Chondrocyte (in vitro differentiated cells): ENCODE measurements at regions not wholly inside any gene's neighbourhood (a gene's known extent, or its start where the extent isn't known, plus 50 kb on each side); places are given as distances from the start of the nearest gene placed in this dataset.

Experiments used
- DNase-seq: peaks from one replicate; pipeline ENCODE4 v3.0.0; 2021; ENCODE audit warnings: mixed read lengths, low spot score
- H3K27ac Mint-ChIP-seq: one replicate; pipeline ENCODE4 v1.8.0; 2021; ENCODE audit warnings: mild to moderate bottlenecking, moderate library complexity, mixed read lengths; ENCODE audit not compliant: unreplicated experiment
- H3K27me3 Mint-ChIP-seq: 2 replicates; pipeline ENCODE4 v1.8.0; 2021; ENCODE audit warnings: low read depth, mixed read lengths
- H3K36me3 Mint-ChIP-seq: 2 replicates; pipeline ENCODE4 v1.8.0; 2021; ENCODE audit warnings: low read depth, mixed read lengths
- H3K4me1 Mint-ChIP-seq: 2 replicates; pipeline ENCODE4 v1.8.0; 2021; ENCODE audit warnings: low read depth, mild to moderate bottlenecking, mixed read lengths
- H3K4me3 Mint-ChIP-seq: one replicate; pipeline ENCODE4 v1.8.0; 2021; ENCODE audit warnings: mild to moderate bottlenecking, moderate library complexity, mixed read lengths; ENCODE audit not compliant: unreplicated experiment
- H3K9me3 Mint-ChIP-seq: 2 replicates; pipeline ENCODE4 v1.8.0; 2021; ENCODE audit warnings: low read depth, mixed read lengths
- TF ChIP-seq, protein P1 (sequence below): fragments of 200-600 bp; sonication (generic); IDR thresholded peaks from 2 replicates; pipeline ENCODE4 v1.5.0; 2021; ENCODE audit warnings: antibody characterized with exemption, mild to moderate bottlenecking, moderate library complexity

DNA sequence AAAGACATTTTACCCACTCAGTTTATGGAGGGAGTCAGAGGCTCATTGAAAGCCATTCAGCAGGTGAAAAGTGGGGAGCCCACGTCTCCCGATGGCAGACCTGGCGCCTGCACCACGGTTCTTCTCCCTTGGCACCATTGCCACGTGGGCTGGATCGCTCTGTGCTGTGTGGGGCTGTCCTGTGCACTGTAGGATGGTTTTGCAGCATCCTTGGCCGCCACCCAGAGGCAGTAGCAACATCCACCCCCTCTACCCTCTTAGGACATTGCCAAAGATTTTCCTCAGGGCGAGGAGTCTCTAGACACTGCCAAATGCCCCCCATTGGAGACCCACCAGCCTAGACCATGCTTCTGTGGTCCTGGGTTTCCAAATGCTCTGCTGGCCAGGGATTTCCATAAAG is 60.2 kb downstream of the SYNE3 start:
- H3K4me1 Mint-ChIP-seq = peaks cover 9% of the 10 kb centered on the region
- DNase-seq = no peak

DNA sequence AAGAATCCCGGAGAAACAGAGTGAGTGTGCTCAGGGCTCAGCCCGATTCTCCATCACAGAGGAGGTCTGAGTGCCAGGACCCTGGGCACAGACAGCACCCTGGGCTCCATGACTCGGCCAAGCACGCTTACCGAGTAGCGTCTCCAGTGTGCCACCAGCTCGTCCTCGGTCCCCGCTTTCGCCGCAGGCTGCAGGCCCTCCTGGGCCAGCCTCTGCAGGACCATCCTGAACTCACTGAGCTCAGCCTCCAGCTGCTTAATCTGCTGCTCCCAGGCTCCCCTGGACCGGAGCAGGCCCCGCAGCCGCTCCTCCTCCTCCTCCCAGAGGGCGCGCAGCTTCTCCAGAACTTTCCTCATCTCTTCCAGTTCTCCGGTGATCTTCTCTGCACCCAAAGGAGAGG is 61.2 kb downstream of the SYNE3 start:
- no peak for DNase-seq
- H3K36me3 Mint-ChIP-seq = peaks cover 15% of the 10 kb centered on the region
- no peaks in the 10 kb centered on the region for H3K9me3 Mint-ChIP-seq
- no peak overlapping the region for H3K4me3 Mint-ChIP-seq
- no peaks in the 10 kb centered on the region for H3K4me1 Mint-ChIP-seq
- TF ChIP-seq, protein P1, sequence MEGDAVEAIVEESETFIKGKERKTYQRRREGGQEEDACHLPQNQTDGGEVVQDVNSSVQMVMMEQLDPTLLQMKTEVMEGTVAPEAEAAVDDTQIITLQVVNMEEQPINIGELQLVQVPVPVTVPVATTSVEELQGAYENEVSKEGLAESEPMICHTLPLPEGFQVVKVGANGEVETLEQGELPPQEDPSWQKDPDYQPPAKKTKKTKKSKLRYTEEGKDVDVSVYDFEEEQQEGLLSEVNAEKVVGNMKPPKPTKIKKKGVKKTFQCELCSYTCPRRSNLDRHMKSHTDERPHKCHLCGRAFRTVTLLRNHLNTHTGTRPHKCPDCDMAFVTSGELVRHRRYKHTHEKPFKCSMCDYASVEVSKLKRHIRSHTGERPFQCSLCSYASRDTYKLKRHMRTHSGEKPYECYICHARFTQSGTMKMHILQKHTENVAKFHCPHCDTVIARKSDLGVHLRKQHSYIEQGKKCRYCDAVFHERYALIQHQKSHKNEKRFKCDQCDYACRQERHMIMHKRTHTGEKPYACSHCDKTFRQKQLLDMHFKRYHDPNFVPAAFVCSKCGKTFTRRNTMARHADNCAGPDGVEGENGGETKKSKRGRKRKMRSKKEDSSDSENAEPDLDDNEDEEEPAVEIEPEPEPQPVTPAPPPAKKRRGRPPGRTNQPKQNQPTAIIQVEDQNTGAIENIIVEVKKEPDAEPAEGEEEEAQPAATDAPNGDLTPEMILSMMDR = no peak
- no peak overlapping the region for H3K27ac Mint-ChIP-seq
- H3K27me3 Mint-ChIP-seq = no peaks in the 10 kb centered on the region

More for the DNA sequence above, 60.2 kb downstream of the SYNE3 start:
- TF ChIP-seq, protein P1 = no peak
- H3K36me3 Mint-ChIP-seq = peaks cover 15% of the 10 kb centered on the region
- no peaks in the 10 kb centered on the region for H3K9me3 Mint-ChIP-seq
- no peak overlapping the region for H3K4me3 Mint-ChIP-seq
- H3K27me3 Mint-ChIP-seq = no peaks in the 10 kb centered on the region
- H3K27ac Mint-ChIP-seq = no peak overlapping the region

DNA sequence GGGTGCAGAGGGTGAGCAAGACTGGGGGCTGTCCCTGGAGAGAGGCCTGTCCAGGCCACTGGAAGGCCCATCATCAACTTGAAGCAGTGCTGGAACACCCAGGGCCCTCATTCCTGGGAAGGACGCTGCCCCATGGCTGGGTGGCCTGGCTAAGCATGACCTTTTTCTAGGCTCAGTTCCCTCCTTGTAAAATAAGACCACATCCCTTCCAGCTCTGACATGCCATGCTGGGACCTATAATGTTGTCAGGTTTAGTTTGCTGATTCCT is 62.8 kb downstream of the SYNE3 start:
- H3K27ac Mint-ChIP-seq = no peak overlapping the region
- H3K27me3 Mint-ChIP-seq = no peaks in the 10 kb centered on the region
- no peak overlapping the region for H3K4me3 Mint-ChIP-seq
- H3K9me3 Mint-ChIP-seq = no peaks in the 10 kb centered on the region
- TF ChIP-seq, protein P1 = no peak
- H3K36me3 Mint-ChIP-seq = peaks cover 19% of the 10 kb centered on the region
- H3K4me1 Mint-ChIP-seq = no peaks in the 10 kb centered on the region
- DNase-seq = no peak

DNA sequence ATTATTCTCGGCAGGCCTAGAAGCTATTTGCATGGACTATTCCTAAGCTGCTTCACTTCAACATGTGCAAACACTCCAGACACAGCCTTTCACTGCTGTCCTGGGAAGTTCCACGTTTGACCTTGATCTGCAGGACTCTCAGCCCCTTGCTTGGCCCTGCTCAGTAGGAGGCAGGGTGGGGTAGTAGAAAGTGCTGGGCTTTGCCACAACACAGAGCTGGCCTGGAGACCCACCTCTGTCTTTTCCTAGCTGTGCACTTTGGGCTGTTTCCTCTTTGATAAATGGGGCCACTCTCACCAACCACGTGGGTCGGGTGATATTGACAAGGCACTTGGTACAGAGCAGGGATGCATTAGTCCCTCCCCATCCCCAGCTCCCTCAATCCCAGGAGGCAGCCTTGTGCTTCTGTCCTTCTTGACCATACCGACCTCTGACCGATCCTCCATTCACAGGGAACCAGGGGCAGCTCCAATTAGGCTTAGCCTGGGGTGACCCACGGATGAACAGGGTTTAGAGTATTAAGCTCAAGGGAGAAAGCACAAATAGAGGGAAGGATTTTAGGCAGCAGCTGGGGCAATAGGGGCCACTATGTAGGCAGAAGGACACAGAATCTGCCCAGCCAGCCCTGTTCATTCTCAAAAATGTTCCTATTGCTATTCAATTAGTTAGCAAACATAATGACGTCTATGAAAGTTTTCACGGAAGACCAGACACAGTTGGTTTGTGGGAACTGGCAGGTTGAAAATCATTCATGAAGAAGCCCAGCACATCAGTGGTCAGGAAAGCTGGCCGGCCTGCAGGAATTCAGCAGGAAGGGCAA is 63.3 kb downstream of the SYNE3 start:
- Mint-ChIP-seq H3K27me3 (no peaks in the 10 kb centered on the region), H3K9me3 (no peaks in the 10 kb centered on the region), H3K36me3 (peaks cover 19% of the 10 kb centered on the region), H3K4me1 (no peaks in the 10 kb centered on the region), H3K4me3 (no peak overlapping the region), H3K27ac (no peak overlapping the region)
- TF ChIP-seq, protein P1 = no peak
- DNase-seq = no peak

DNA sequence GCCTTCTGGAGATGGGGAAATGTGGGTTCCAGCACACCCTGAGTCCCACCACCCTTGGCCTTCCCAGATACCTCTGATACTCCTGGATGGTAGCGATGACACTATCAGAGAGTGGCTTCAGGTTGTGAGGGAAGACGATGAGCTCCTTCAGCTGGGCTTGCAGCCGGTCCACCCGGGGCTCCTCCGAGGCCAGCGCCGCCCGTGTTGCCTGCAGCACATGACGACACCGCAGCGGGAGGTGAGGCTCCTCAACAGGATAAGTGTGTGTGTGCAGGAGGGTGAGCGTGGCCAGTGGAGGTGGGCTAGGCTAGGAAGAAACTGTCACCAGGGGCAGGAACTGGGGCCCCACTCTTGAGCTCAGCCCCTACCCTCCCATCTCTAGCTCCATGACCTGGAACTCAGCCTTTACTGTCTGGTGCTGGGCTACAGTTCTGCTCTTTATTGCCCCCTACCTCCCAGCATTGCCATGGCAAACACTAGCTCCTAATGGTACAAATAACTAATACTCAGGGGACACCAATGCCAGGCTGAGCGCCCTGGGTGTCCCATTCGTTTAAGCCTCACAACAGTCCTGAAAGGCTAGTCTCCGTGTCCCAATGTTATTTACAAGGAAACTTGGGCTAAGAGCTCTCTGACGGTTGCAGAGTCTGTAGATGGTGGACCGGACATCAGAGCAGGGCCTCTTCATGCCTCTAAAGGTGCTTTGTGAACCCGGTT is 64.1 kb downstream of the SYNE3 start:
- H3K4me3 Mint-ChIP-seq = no peak overlapping the region
- no peaks in the 10 kb centered on the region for H3K4me1 Mint-ChIP-seq
- TF ChIP-seq, protein P1 = peak; percentile 68
- H3K27me3 Mint-ChIP-seq = no peaks in the 10 kb centered on the region
- no peak for DNase-seq
- no peaks in the 10 kb centered on the region for H3K9me3 Mint-ChIP-seq
- H3K27ac Mint-ChIP-seq = no peak overlapping the region
- peaks cover 22% of the 10 kb centered on the region for H3K36me3 Mint-ChIP-seq
